Right ventricle myocardium superior (tissue), 1 donor: ENCODE measurements at regions not wholly inside any gene's neighbourhood (a gene's known extent, or its start where the extent isn't known, plus 50 kb on each side); places are given as distances from the start of the nearest gene placed in this dataset.

Experiments
- ATAC-seq: fragments of 200-7000 bp; cut with Tn5 transposase; one replicate; pipeline ENCODE4 v1.9.1; 2020; ENCODE audit warnings: mild to moderate bottlenecking; ENCODE audit not compliant: poor library complexity
- DNase-seq: peaks from one replicate; pipeline ENCODE4 v3.0.0-alpha.2; 2020
- intact Hi-C: fragments of 100-400 bp; cut with DNase I; formaldehyde crosslinking; loops from one replicate; pipeline ENCODE4 v1.11.2; 2022
- donor health status: DM: no; HTN: yes; CAD: no; lungs with severe emphysema.

- intact Hi-C loops: no loop called here
- no peak for DNase-seq
- ATAC-seq: no peak
These were observed 273.7 kb upstream of the PKDCC start for GRCh38 chr2:41774011-41774605.

- ATAC-seq: no peak
- intact Hi-C loops: no loop called here
These were observed 272.3 kb upstream of the PKDCC start for GRCh38 chr2:41775366-41776025.

GRCh38 chr2:41779888-41780287, 267.9 kb upstream of the PKDCC start:
- intact Hi-C loops: loop anchor here (10.0 kb wide), 1 partner anchor 365 kb away; no protein-coding TSS in a partner anchor
- DNase-seq (no peak), ATAC-seq (no peak)

More at GRCh38 chr2:41775366-41776025, 272.3 kb upstream of the PKDCC start:
- no peak for DNase-seq

- intact Hi-C loops: loop anchor here (10.0 kb wide), 1 partner anchor 368 kb away; no protein-coding TSS in a partner anchor
- no peak for DNase-seq
- peak; percentile 39 for ATAC-seq
These were observed 265.3 kb upstream of the PKDCC start for GRCh38 chr2:41782306-41783158.

- no peak for ATAC-seq
- DNase-seq: no peak
- intact Hi-C loops: loop anchor here (10.0 kb wide), 1 partner anchor 370 kb away; no protein-coding TSS in a partner anchor
These were observed 263.3 kb upstream of the PKDCC start for GRCh38 chr2:41784496-41784895.

DNA sequence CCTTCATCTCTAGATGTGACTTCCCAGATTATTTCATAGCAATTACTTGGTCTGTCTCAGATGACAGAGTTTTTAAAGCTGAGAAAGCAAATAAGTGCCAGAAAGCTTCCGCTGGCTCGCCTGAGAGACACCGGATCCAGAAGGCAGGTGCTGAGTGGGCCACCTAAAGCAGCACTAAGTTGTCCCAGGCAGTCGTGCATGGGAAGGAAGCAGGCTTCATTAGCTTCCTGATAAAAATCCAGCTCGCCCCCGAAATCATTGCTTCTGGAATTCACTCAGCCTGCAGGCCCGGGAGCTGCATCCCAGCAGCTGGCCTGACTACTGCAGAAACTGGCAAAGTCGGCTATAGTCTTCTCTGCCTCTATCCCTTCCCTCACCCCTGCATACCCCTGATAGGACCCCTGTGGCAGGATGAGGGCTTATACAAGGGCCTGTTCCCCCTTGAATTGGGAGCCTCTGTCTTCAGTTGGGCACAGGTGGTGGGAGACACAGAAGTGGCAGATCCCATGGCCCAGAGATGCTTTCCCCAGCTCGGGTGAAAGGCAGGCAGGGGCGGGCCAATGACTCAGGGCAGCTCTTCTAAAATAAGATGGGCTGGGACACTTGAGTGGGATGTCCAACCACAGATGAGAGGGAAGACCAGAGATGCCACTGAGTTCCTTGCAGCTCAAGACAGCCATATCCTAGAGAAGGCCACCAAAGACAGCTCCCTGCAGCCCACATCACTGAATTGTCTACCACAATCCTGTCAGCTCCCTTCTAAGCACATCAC, 262.4 kb upstream of the PKDCC start:
- intact Hi-C loops: loop anchor here (10.0 kb wide), 1 partner anchor 371 kb away; no protein-coding TSS in a partner anchor
- ATAC-seq (no peak), DNase-seq (no peak)

GRCh38 chr2:41791523-41791922, 256.3 kb upstream of the PKDCC start:
- DNase-seq (peak; percentile 40), ATAC-seq (no peak)
- intact Hi-C loops: no loop called here

DNA sequence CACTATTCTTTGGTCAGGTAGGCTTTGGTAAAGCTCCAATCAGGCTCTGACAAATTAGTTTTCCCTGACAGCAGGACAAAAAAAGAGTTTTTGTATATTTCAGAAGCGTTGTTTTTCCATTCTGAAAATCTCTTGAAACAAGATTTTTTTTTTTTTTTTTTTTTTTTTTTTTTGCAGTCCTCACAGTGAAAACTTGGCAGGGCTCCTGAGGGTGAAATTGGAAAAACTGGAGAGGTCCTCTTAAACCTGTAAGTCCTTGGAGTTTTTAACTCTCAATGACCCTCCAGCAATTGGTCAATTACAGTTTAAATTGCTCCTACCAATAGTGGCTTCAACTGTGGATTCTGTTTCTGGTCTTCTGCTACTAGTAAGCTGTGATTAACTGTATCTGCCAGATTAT, 244.5 kb upstream of the PKDCC start:
- intact Hi-C loops: no loop called here
- no peak for ATAC-seq

DNA sequence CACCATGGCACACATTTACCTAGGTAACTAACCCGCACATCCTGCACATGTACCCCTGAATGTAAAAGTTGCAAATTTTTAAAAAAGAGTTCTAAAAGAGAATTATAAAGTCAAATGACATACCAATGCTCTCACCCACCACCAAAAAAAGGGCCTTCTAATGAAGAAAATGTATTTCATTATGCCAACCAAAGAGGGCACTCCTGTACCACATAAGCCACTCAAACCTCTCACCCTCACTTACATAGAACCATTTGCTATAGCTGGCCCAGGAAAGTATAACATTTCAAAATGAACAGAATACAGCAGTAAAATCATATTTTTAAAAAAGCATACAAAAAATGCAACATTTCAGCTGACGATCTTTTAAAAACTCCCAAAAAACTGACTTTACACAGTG, 241.5 kb upstream of the PKDCC start:
- intact Hi-C loops: no loop called here
- no peak for DNase-seq
- ATAC-seq: no peak

More for the DNA sequence above, 244.5 kb upstream of the PKDCC start:
- DNase-seq: no peak

DNA sequence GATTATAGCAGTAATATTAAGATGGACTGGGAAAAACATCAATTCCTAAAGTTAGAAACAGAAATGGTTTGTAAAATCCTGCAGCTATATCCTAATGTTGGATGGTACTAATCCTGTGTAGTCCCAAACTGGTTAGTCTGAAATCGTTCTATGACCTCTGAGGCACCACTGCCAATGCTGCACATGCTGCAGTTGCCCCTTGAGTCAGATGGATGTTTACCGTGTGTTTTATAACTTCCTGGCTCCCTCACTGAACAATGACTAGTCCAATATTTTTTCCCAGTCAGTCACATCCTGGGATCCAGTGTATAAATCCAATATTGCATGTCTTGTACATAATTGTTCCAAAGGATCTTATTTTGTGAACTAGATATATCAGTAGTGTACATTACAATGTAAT, 226.7 kb upstream of the PKDCC start:
- ATAC-seq (no peak), DNase-seq (no peak)
- intact Hi-C loops: no loop called here

- no peak for ATAC-seq
- intact Hi-C loops: no loop called here
- DNase-seq: no peak
These were observed 220.9 kb upstream of the PKDCC start for GRCh38 chr2:41826921-41827320.

- DNase-seq: no peak
- ATAC-seq: no peak
- intact Hi-C loops: no loop called here
These were observed 220.4 kb upstream of the PKDCC start for GRCh38 chr2:41827354-41827971.

- intact Hi-C loops: no loop called here
- ATAC-seq: no peak
- no peak for DNase-seq
These were observed 219.7 kb upstream of the PKDCC start for GRCh38 chr2:41828052-41828643.

GRCh38 chr2:41829052-41829451, 218.8 kb upstream of the PKDCC start:
- no peak for DNase-seq
- no peak for ATAC-seq
- intact Hi-C loops: no loop called here

GRCh38 chr2:41830600-41830999, 217.2 kb upstream of the PKDCC start:
- intact Hi-C loops: no loop called here
- DNase-seq (no peak), ATAC-seq (no peak)

DNA sequence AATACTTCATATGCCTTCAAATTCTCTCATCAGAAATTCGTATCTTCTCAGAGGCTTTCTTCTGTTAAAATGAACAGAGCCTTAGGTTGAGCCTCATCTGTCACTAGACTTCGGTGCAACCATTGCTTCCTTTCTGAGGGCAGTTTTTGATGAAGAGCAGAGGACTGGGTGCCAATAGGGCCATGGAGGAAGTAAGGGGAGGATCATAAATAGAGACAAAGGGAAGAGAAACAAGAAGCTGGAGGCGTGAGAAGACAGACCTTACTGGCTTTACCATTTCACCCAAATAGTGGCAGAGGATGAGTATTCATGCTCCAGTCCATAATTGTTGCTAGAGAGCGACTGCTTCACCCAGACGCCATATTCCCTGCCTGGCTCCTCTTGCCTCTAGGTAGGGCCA, 215.6 kb upstream of the PKDCC start:
- DNase-seq (no peak), ATAC-seq (no peak)
- intact Hi-C loops: no loop called here

DNA sequence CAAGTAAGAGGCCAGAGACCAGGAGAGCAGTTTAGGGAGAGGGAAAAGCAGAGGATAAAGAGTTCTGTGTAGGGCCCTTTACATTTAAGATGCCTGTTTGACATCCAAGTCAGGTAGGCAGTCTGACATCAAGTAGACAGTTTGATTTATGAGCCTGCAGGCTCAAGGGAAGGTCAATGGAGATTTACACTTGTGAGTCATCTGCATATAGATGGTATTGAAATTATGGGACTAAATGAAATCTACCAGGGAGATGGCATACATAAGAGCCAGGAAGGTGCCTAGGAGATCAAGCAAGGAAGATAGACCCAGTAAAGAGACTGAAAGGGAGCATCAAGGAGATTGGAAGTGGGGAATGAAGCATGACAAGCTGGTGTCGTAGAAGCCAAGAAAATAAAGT, 212.4 kb upstream of the PKDCC start:
- intact Hi-C loops: no loop called here
- no peak for DNase-seq
- ATAC-seq: no peak

DNA sequence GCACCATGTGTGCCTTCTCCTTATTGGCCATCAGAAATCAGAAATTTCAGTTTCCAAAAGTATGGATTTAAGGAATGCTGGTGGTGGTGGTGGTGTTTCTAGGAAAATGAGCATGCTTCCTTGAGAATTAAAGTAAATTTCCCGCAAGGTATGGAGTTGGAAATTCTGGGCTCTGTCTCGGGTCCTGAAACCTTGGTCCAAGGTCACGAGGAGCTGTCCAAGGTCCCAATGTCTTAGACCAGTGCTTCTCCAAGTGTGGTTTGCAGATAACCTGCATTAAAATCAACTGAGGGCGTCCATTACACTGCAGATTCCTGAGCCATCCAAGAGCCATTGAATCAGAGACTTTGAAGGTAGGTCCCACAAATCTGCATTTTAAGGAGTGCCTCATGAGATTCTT, 210.9 kb upstream of the PKDCC start:
- DNase-seq (no peak), ATAC-seq (no peak)
- intact Hi-C loops: no loop called here
